GM12873 (cell line): ENCODE measurements at regions not wholly inside any gene's neighbourhood (a gene's known extent, or its start where the extent isn't known, plus 50 kb on each side); places are given as distances from the start of the nearest gene placed in this dataset.

ENCODE experiments used
- TF ChIP-seq, protein P1 (sequence below): IDR thresholded peaks from 2 replicates; pipeline ENCODE4 v1.5.1; 2012; ENCODE audit warnings: low read depth, mild to moderate bottlenecking, moderate library complexity, low read length, control low read depth; ENCODE audit not compliant: insufficient read depth; ENCODE audit errors: missing control alignments

DNA sequence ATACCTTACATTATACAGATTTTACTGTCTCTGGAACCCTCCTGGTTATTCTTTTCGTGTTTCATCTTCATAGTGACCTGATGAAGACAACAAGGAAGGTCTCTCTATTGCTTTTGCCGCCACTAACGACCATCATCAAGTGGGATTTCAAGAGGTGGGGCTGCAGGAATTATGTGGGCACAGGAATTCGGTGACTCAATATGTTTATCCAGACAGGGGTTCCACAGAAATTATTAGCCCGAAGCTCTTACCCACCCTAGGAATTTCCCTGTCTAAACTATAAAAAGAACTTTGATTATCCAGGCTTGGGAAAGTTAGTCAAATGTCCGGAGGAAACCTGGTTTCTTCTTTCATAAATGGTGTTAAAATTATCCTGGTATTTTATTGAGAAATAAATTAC lies 566.8 kb upstream of the TENM4 start:
- TF ChIP-seq, protein P1, sequence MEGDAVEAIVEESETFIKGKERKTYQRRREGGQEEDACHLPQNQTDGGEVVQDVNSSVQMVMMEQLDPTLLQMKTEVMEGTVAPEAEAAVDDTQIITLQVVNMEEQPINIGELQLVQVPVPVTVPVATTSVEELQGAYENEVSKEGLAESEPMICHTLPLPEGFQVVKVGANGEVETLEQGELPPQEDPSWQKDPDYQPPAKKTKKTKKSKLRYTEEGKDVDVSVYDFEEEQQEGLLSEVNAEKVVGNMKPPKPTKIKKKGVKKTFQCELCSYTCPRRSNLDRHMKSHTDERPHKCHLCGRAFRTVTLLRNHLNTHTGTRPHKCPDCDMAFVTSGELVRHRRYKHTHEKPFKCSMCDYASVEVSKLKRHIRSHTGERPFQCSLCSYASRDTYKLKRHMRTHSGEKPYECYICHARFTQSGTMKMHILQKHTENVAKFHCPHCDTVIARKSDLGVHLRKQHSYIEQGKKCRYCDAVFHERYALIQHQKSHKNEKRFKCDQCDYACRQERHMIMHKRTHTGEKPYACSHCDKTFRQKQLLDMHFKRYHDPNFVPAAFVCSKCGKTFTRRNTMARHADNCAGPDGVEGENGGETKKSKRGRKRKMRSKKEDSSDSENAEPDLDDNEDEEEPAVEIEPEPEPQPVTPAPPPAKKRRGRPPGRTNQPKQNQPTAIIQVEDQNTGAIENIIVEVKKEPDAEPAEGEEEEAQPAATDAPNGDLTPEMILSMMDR: no peak

DNA sequence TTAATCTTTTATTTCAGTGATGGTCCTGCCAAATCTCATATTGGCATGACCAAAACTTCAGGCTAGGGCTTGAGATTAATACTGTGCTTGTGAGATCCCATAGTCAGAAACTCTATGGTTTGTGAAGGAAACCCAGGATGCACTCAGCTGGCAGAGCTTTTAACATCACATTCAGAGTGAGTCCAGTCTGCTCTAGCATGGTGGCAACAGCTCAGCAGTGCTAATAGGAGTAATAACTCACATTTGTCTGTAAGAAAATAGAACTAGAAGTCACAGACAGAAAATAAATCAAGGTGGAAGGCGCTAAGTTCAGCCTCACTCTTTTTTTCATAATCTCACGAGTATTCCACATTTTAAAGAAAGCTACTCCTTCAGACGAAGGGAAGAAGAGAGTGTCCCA lies 549.3 kb upstream of the TENM4 start:
- TF ChIP-seq, protein P1: no peak

DNA sequence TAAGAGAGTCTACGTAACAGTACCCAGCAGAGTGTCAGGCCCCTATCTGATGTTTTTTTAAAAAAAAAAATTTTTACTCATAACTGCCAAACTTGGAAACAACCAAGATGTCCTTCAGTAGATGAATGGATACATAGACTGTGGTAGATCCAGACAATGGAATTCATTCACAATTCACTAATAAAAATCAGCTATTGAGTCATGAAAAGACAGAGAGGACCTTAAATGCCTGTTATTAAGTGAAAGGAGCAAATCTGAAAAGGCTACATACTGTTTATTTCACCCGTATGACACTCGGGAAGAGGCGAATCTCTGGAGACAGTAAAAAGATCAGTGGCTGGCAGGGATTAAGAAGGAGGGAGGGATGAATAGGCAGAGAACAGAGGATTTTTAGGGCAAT lies 541.4 kb upstream of the TENM4 start:
- TF ChIP-seq, protein P1: no peak

DNA sequence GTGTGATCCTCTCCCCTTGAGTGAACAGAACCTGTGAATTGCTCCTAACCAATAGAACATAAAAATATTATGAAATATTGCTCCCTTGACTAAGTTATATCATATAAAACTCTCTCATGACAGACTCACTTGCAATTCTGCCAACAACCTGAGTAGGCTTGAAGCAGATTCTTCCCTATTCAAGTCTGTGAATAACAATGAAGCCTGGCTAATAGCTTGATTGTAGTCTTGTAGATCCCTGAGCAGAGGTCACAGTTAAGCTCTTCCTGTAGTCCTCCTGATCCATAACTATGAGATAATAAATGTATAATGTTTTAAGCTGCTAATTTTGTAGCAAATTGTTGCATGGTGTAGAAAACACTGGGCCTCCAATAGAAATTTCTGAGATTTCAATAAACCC lies 540.1 kb upstream of the TENM4 start:
- TF ChIP-seq, protein P1: no peak

DNA sequence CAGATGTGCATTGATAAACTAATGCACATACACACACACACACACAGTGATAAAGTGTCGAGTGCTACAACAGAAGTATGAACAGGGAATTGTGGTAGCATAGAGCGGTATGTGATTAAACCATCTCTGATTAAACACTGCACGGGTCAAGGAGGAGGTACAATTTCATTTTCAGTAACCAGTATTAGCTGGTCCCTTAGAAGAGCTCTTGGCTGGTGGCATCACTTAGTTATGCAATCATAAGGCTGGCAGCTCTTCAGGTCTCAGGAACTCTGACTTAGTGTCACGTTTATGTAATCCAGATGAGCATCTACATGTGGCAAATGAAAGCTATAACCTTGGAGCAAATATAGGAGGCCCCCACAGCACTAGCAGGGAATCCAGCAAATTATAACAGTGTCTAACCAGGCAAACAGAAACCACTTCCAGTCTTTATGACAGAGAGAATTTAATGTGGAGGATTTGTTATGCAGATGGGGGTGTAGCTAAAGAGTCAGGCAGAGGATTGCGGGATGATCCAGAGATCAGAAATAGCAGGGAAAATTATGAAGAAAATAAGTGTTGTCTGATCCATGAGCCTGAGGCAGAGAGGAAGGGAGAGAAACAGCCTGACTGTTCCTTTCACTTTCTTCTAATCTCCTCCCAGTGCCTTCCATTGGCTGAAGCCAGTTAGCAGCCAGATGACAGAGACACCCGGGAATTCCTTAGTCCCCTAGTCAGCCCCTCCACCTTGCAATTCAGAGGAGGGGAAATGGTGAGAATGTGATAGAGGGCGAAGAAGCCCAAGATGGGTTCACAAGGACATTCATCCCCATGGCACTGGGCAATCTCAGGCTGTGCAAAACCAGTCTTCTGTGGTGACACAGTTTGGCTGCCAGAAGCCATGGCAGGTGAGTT lies 533.1 kb upstream of the TENM4 start:
- TF ChIP-seq, protein P1: no peak

DNA sequence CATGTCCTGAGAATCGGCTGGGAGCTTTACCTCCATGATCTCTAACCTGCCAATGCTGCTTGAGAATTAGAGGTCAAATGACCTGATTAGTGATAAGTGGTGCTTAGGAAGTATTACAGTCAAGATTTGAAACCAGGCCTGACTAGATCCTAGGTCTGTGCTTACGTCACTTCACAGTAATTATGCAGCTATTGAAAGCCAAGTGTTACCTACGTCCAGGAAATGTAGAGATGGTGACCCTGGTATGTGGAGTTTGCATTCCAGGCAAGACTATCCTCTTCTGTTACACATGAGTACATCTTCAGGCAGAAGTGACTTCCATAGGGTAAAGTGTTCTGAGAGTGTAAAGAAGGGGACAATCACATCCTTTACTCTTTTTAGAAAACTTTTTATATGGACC lies 530.4 kb upstream of the TENM4 start:
- TF ChIP-seq, protein P1: no peak

DNA sequence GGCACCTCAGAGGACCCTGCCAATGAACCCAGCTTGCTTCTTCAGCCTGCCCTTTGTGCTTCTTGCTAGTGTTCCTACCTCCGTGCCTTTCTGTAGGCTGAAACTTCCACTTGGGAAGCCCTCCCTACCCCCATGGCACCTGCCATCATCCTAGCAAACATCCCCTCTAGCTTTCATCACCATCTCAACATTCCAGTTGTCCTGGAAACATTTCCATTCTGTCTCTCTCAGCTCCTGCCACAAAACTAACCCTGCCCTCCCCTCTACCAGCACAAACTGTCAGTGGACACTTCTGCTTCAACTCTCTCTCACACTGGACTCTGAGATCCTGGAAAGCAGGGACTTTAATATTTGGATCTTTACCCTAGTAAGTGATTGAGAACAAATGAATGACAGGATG lies 525.8 kb upstream of the TENM4 start:
- TF ChIP-seq, protein P1: no peak
